NCI-H2107 treated with DMSO at 0.1 percent for 48 hours (cell line): ENCODE measurements at regions not wholly inside any gene's neighbourhood (a gene's known extent, or its start where the extent isn't known, plus 50 kb on each side); places are given as distances from the start of the nearest gene placed in this dataset.
"Not testable (repeated sequence)": the region's sequence is repeated elsewhere in the genome, so short reads cannot be mapped to it uniquely, and the experiment has no call there.

ENCODE experiments used
- DNase-seq: peaks from one replicate; lab custom pipeline; 2025; ENCODE audit not compliant: unreplicated experiment; lab: John Stamatoyannopoulos, UW

DNA sequence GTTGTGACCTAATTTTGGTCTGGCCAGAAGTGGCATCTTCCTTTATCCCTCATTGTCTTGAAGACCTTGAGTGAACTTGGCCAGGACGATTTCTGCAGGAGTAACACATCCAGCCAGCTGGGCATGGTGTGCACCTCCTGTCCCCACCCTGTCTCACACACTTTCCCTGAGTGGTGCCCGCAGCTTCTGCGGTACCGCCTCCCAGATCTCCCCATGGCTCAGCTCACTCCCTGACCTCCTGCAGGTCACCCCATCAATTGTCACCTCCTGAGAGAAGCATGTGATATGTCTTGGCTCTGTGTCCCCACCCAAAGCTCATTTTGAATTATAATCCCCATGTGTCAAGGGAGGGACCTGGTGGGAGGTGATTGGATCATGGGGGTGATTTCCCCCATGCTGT, 50.2 kb upstream of the TP53I11 start:
- no peak for DNase-seq

DNA sequence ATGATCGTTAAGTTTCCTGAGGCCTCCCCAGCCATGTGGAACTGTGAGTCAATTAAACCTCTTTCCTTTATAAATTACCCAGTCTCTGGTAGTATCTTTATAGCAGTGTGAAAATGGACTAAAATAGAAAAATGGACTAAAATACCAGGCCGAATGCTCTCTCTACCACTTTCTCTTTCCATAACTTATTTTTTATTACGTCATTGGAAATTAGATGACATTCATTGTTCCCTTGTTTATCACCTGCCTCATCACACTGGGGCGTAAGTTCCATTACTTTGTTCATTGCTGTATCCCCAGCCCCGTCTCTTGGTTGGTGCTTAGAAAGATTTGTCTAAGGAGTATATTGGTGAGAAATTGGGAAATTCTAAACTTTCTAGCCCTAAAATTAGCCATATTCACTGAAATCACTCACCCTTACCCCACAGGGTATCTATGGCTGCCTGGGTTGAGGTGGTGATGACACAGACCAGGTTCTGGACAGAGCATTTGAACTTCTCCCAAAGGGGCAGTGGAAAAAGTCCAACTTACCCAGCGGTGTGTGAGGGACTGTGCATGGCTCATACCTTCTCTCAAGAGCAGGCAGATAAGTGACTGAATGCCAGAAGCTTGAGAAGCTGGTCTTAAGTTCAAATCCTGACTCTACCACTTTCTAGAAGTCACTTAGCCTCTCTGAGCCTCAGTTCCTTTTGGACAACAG, 50.9 kb upstream of the TP53I11 start:
- DNase-seq = no peak

DNA sequence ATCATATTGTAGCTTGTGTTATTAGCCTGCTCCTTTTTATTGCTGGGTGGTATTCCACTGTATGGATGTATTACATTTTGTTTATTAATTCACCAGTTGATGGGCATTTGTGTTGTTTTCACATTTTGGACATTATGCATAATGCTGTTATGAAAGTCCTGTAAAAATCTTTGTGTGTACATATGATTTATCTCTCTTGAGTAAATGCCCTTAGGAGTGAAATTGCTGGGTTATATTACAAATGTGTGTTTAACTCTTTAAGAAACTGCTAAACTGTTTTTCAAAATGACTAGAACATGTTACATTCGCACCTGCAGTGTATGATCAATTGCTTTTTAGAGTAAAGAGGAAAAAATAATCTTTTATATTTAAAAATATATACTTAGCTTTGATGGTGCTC, 54.4 kb upstream of the TP53I11 start:
- DNase-seq = no peak

DNA sequence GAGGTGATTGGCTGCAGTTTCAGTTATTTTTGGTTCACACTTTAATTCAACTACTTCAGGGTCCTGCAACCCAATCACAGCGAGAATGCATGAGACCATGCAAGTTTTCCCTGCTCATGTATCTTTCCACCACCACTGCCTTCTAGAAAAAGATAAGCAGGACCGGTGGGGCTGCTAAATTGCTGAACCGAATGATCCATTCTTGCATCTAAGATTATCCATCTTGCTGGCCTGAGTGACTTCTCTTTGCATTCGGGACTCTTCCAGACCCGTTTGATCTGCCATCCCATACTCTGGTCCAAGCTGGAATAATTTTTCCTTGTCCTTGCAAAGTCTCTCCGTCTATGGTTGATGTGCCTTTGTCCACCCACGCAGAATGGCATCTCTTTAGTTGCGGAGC, 56.3 kb upstream of the TP53I11 start:
- DNase-seq = no peak

GRCh38 chr11:45015983-45016382, 65.3 kb upstream of the TP53I11 start:
- not testable (repeated sequence) for DNase-seq

- DNase-seq = not testable (repeated sequence)
Observed at GRCh38 chr11:45016446-45016845, 65.8 kb upstream of the TP53I11 start.

GRCh38 chr11:45017329-45017728, 66.6 kb upstream of the TP53I11 start:
- DNase-seq = no peak

DNA sequence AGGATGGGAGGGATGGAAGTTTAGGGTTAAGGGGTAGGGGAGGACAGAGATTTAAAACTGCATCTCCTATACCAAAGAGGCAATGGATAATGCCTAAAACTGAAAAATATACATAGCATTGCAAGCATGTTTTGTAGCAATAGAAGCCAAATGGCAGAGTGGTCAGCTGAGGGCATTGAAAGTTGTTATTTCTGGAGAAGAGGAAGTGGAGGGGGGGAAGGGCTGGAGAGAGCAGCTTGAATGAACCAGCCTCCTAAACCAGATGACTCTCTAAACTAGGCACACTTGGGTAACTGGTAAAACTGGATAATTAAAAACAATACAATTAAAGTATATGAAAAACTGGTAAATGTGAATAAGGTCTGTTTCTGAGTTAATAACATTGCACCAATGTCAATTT, 70.3 kb upstream of the TP53I11 start:
- no peak for DNase-seq

DNA sequence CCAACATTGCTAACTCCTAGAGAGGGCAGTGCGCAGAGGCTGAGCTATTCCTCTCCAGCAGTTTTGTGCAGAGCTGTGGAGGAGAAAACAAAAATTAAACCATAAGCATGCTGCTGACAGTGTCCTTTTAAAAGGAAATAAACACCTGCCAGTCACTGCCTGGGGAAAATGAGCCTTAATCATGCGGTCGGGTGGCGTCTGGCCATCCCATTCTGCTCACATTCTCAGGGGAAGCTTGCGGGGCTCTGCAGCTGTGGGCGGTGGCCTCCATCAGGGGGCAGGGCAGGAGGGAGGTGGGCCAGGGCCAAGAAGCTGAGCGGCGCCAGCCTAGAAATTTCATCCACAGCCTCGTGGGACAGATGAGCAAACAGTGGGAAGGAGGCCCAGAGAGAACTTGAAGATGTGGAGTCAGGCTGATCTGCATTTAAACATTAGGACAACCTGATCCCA, 71.0 kb upstream of the TP53I11 start:
- DNase-seq = peak; percentile 69

DNA sequence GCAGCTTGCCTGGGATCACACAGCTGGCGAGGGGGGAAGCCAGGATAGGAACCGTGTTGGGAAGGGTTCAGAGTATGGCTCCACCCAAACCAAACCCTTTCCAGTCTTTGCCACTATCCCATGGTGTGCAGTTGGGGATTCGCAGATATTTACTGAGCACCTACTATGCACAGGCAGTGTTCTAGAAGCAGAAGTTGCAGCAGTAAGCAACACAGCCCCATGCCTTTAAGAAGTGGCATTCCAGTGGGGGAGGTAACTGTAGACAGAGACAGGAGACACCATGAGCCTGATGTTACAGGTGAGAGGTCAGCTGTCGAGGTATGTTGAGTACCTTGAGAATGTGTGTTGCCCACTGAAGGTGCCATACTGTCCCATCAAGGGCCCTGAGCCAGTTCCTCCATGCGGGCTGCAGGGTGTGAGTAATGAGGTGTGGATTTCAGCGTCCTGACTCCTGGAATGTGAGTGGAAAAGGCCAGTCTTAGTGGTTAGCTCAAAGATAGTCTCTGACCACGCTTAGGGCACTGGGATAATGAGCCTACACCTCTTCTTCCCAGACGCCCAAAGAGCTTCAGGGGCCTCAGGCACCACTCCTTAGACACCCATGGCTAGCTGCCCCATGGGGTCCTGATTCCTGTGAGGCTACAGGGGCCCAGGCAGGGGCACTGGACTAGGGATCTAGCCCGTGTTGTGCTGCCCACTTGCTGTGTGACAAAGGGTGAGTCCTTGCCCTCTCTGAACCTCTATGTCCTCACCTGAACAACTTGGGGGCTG, 71.8 kb upstream of the TP53I11 start:
- DNase-seq = no peak

DNA sequence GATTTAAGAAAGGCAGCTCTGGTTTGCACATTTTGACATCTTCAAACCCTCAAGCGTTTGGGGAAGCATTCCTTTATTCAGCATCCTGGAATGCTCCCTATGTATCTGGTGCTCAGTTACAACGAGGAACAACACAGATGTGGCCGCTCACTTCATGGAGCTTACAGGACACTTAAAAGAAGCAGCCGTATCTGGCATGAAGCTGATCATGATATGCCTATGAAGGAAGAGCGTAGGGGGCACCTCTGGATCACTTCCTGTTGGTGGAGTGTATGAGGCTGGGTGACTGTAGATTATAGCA, 72.3 kb upstream of the TP53I11 start:
- DNase-seq = no peak

DNA sequence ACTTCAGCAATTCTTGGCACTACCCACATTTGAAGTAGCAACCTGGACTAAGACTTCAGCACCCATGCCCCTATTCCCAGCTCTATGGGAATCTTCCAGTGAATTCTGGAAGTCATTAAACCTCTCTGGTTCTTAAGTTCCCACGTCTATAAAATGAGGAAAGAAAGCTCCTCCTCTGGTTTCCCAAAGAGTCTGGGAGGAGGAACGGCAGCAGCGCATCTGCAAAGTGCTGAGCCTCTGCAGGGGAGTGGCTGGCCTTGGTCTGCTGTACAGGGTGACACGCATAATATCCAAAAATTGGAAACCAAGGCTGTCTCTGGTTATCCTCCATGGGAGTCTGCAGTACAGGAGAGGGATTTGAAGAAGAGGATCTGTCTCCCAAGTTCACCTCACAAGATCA, 73.6 kb upstream of the TP53I11 start:
- DNase-seq = no peak

DNA sequence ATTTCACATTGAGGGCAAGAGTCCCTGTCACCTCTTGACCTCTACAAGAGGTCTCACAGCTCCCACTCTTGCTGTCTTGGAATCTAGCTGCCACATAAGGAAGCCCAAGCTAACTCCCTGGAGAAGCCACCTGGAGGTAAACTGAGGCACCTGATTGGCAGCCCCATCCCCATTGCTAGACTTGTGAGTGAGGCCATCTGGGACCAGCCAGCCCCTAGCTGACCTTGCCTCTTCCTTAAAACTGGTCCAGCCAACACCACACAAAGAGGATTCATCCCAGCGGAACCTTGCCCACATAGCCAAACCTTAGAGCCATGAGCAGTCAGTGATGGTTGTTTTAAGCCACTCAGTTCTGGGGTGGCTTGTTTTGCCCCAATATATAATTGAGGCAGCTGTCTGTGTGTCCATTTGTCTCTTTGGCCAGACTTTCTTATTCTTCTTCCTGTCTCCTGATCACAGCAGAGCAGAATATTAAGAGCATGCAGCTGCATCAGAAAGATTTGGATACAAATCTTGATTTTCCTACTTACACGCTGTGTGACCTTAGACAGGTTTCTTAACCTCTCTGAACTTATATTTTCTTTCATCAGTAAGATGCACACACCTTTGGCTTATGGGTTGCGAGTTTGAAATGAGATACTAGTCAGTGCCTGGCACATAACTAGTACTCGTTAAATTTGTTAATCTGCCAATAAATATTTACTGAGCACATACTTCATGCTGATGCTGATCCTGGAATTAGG, 74.3 kb upstream of the TP53I11 start:
- no peak for DNase-seq

DNA sequence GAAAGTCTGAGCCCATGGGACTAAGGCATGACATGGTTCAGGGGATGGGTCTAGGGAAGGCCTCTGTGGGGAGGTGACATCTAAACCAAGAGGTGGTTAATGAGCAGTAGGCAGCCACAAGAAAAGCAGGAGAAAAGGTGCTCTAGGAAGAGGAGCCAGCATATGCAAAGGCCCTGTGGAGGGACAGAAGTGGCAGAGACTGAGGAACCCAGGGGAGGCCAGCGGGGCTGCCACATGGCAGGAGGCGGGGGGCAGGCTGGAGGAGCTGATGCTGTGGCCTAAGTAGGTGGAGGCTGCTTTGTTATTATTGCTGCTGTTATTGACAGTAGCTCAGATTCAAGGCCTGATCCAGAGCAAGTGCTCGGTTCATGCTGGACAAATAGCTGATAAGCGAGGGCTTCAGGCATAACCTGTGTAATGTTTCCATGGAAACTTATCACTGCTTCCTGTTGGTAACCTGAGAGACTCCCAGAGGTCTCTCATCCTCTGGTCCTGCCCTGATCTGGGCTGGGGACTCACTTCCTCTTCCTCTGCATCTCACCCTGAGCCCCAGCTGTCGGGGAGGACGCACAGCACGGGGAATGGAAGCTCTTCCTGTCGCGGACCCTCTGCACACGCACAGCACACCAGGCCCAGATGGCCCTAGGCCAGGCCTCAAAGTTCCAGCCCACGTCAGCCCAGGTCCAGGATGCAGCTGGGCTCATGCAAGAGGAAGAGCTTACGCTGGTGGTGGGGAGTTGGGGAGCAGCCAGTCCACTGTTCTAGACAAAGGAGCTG, 75.2 kb upstream of the TP53I11 start:
- DNase-seq = no peak

GRCh38 chr11:45026835-45027234, 76.2 kb upstream of the TP53I11 start:
- peak; percentile 71 for DNase-seq

GRCh38 chr11:45027312-45027711, 76.6 kb upstream of the TP53I11 start:
- no peak for DNase-seq

- DNase-seq = peak; percentile 55
Observed at GRCh38 chr11:45028911-45029682, 78.4 kb upstream of the TP53I11 start.

DNA sequence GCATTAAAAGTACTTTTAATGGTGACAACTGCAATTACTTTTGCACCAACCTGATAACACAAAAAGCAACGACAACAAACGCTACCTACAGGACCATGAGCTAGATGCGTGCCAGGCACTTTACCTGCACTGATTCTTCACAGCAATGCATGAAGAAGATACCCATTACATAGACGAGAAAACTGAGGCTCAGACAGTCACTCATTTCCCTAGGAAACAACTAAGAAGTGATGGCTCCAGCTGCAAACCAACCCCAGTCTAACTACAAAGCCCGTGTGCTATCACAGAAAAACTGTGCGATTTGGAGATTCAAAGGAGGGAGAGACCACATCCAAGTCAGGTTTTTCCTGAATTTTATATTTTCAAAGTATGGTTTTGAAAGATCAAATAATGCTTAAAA, 80.1 kb upstream of the TP53I11 start:
- DNase-seq = no peak

- DNase-seq = no peak
Observed at GRCh38 chr11:45031912-45032519, 81.3 kb upstream of the TP53I11 start.

GRCh38 chr11:45035413-45035812, 84.7 kb upstream of the TP53I11 start:
- no peak for DNase-seq
